GM12892 (cell line): ENCODE measurements at regions not wholly inside any gene's neighbourhood (a gene's known extent, or its start where the extent isn't known, plus 50 kb on each side); places are given as distances from the start of the nearest gene placed in this dataset.
"Not testable (repeated sequence)": the region's sequence is repeated elsewhere in the genome, so short reads cannot be mapped to it uniquely, and the experiment has no call there.

Experiments
- DNase-seq: peaks from one replicate; pipeline ENCODE4 v3.0.0; 2011; ENCODE audit not compliant: insufficient read length
- FAIRE-seq: peaks from 2 replicates; lab custom pipeline; 2011; peaks lifted over from hg19 to GRCh38; lab: Jason Lieb, UNC

- not testable (repeated sequence) for FAIRE-seq, DNase-seq
Observed at GRCh38 chr16:18159185-18159584, 177.4 kb downstream of the NPIPA8 start.

GRCh38 chr16:18157854-18158253 is 178.7 kb downstream of the NPIPA8 start:
- DNase-seq, FAIRE-seq: not testable (repeated sequence)

- not testable (repeated sequence) for FAIRE-seq
Observed at GRCh38 chr16:18152832-18153231, 183.7 kb downstream of the NPIPA8 start.

GRCh38 chr16:18148132-18148531 is 188.4 kb downstream of the NPIPA8 start:
- not testable (repeated sequence) for DNase-seq, FAIRE-seq

More at GRCh38 chr16:18152832-18153231, 183.7 kb downstream of the NPIPA8 start:
- DNase-seq: not testable (repeated sequence)

GRCh38 chr16:18146601-18147142 is 189.9 kb downstream of the NPIPA8 start:
- FAIRE-seq, DNase-seq: not testable (repeated sequence)

- not testable (repeated sequence) for FAIRE-seq, DNase-seq
Observed at GRCh38 chr16:18142066-18142465, 194.5 kb downstream of the NPIPA8 start.

- not testable (repeated sequence) for DNase-seq, FAIRE-seq
Observed at GRCh38 chr16:18136288-18136687, 200.2 kb downstream of the NPIPA8 start.

GRCh38 chr16:18135024-18135423 is 201.5 kb downstream of the NPIPA8 start:
- not testable (repeated sequence) for FAIRE-seq, DNase-seq

GRCh38 chr16:18131587-18131986 is 204.9 kb downstream of the NPIPA8 start:
- not testable (repeated sequence) for DNase-seq
- peak; percentile 76 for FAIRE-seq

GRCh38 chr16:18130478-18131120 is 205.9 kb downstream of the NPIPA8 start:
- DNase-seq, FAIRE-seq: not testable (repeated sequence)

GRCh38 chr16:18127033-18127432 is 209.5 kb downstream of the NPIPA8 start:
- DNase-seq, FAIRE-seq: not testable (repeated sequence)

GRCh38 chr16:18119092-18119491 is 217.4 kb downstream of the NPIPA8 start:
- FAIRE-seq, DNase-seq: not testable (repeated sequence)

- DNase-seq, FAIRE-seq: not testable (repeated sequence)
Observed at GRCh38 chr16:18118684-18119083, 217.9 kb downstream of the NPIPA8 start.

GRCh38 chr16:18118071-18118470 is 218.5 kb downstream of the NPIPA8 start:
- FAIRE-seq, DNase-seq: not testable (repeated sequence)

- not testable (repeated sequence) for FAIRE-seq, DNase-seq
Observed at GRCh38 chr16:18104412-18104811, 232.1 kb downstream of the NPIPA8 start.

- not testable (repeated sequence) for DNase-seq, FAIRE-seq
Observed at GRCh38 chr16:18101077-18101476, 235.5 kb downstream of the NPIPA8 start.

GRCh38 chr16:18092605-18093004 is 243.9 kb downstream of the NPIPA8 start:
- DNase-seq, FAIRE-seq: not testable (repeated sequence)

GRCh38 chr16:18080658-18081363 is 255.7 kb downstream of the NPIPA8 start:
- DNase-seq, FAIRE-seq: not testable (repeated sequence)

GRCh38 chr16:18077910-18078309 is 258.6 kb downstream of the NPIPA8 start:
- not testable (repeated sequence) for FAIRE-seq, DNase-seq
